GM12878 (cell line): ENCODE measurements at regions not wholly inside any gene's neighbourhood (a gene's known extent, or its start where the extent isn't known, plus 50 kb on each side); places are given as distances from the start of the nearest gene placed in this dataset.

Experiments used
- ATAC-seq: fragments of 200-7000 bp; cut with Tn5 transposase; 3 replicates; pipeline ENCODE4 v1.9.1; 2020; ENCODE audit warnings: mild to moderate bottlenecking, moderate library complexity
- BruUV-seq: library from RNA; stranded (reverse); fragments of 400-500 nt; replicated peaks from 2 replicates; lab custom pipeline; 2021; lab: Mats Ljungman, UMichigan
- CTCF ChIA-PET: fragments of 300-600 bp; sonication (Branson Sonifier 250); formaldehyde crosslinking; extraction: SDS; loops from one replicate; lab custom pipeline; 2021; ENCODE audit warnings: inconsistent platforms; lab: Yijun Ruan, JAX
- POLR2A ChIA-PET: fragments of 350-600 bp; formaldehyde crosslinking; extraction: SDS; loops from one replicate; lab custom pipeline; 2021; ENCODE audit warnings: inconsistent platforms; lab: Charles Lee
- RAD21 ChIA-PET: fragments of 300-600 bp; sonication (Branson Sonifier 250); formaldehyde crosslinking; loops from one replicate; lab custom pipeline; 2023; ENCODE audit warnings: antibody characterized with exemption; ENCODE audit not compliant: unreplicated experiment; lab: Charles Lee
- SMC1A ChIA-PET: fragments of 300-600 bp; sonication (Branson Sonifier 250); formaldehyde crosslinking; loops from one replicate; lab custom pipeline; 2023; ENCODE audit not compliant: unreplicated experiment, uncharacterized antibody; lab: Charles Lee
- DNase-seq: peaks from one replicate; pipeline ENCODE4 v3.0.0-alpha.2; 2011; ENCODE audit warnings: low read depth, low spot score
- FAIRE-seq: peaks from 3 replicates; lab custom pipeline; 2011; peaks lifted over from hg19 to GRCh38; lab: Jason Lieb, UNC
- H2AFZ ChIP-seq: 2 replicates; pipeline ENCODE4 v1.6.0; 2011; ENCODE audit warnings: low read depth, low read length, control low read depth; ENCODE audit not compliant: control insufficient read depth
- H3K27ac ChIP-seq: 2 replicates; pipeline ENCODE4 v1.5.1; 2011; ENCODE audit warnings: control low read depth; ENCODE audit not compliant: control insufficient read depth, insufficient read depth
- H3K27me3 ChIP-seq, 2 experiments: replicated peaks in 1 of 2; 2 replicates each; pipeline versions ENCODE4 v1.6.0 to v1.6.1; 2011; ENCODE audit warnings: low read length in 1 of 2; ENCODE audit not compliant: control insufficient read depth in 2 of 2, insufficient read depth in 2 of 2
- H3K36me3 ChIP-seq, 2 experiments: 2 replicates each; pipeline ENCODE4 v1.5.1; 2011; ENCODE audit warnings: low read length in 1 of 2; ENCODE audit not compliant: control insufficient read depth in 2 of 2, insufficient read depth in 2 of 2
- H3K4me1 ChIP-seq: 2 replicates; pipeline ENCODE4 v1.6.1; 2011; ENCODE audit warnings: mild to moderate bottlenecking, low read length, moderate library complexity, mixed read lengths; ENCODE audit not compliant: control insufficient read depth, insufficient read depth
- H3K4me2 ChIP-seq: 2 replicates; pipeline ENCODE4 v1.6.0; 2011; ENCODE audit warnings: control low read depth; ENCODE audit not compliant: control insufficient read depth, insufficient read depth
- H3K4me3 ChIP-seq: fragments of 200-600 bp; sonication (generic); 2 replicates; pipeline ENCODE4 v1.5.1; 2016
- H3K79me2 ChIP-seq: 2 replicates; pipeline ENCODE4 v1.6.0; 2011; ENCODE audit warnings: low read length; ENCODE audit not compliant: control insufficient read depth, insufficient read depth
- H3K9ac ChIP-seq: 2 replicates; pipeline ENCODE4 v1.8.0; 2011; ENCODE audit warnings: low read length, control low read depth, mixed read lengths; ENCODE audit not compliant: control insufficient read depth, insufficient read depth
- H3K9me3 ChIP-seq: replicated peaks from 3 replicates; pipeline ENCODE4 v1.5.1; 2011; ENCODE audit warnings: mild to moderate bottlenecking, low read length; ENCODE audit not compliant: control insufficient read depth, insufficient read depth
- H4K20me1 ChIP-seq: 2 replicates; pipeline ENCODE4 v1.6.0; 2011; ENCODE audit not compliant: control insufficient read depth, insufficient read depth
- BRCA1 ChIP-seq: IDR thresholded peaks from 2 replicates; pipeline ENCODE4 v1.6.1; 2011; ENCODE audit warnings: low read depth, low read length, improper control_type of control experiment
- EZH2 ChIP-seq: IDR thresholded peaks from 2 replicates; pipeline ENCODE4 v1.6.1; 2012; ENCODE audit warnings: low read depth, mild to moderate bottlenecking, control low read depth, inconsistent platforms, low read length, borderline replicate concordance; ENCODE audit not compliant: control insufficient read depth
- POU2F2 ChIP-seq: IDR thresholded peaks from 3 replicates; pipeline ENCODE4 v1.6.1; 2011; ENCODE audit warnings: low read depth, mild to moderate bottlenecking, low read length, borderline replicate concordance
- in situ Hi-C: fragments of 300-500 bp; cut with MboI; formaldehyde crosslinking; loops from 9 replicates; pipeline ENCODE4 v1.14.3; 2018; ENCODE audit warnings: mixed read lengths
- intact Hi-C: fragments of 100-400 bp; cut with micrococcal nuclease; formaldehyde crosslinking; loops from one replicate; pipeline ENCODE4 v1.14.2; 2022; ENCODE audit not compliant: unreplicated experiment
- TF ChIP-seq, protein P1 (sequence below): fragments of 450-650 bp; IDR thresholded peaks from 2 replicates; pipeline ENCODE4 v1.6.1; 2016; ENCODE audit warnings: mild to moderate bottlenecking
- TF ChIP-seq, protein P2 (sequence below): fragments of 450-650 bp; IDR thresholded peaks from 2 replicates; pipeline ENCODE4 v1.6.1; 2017; ENCODE audit warnings: antibody characterized with exemption, mild to moderate bottlenecking, moderate library complexity

DNA sequence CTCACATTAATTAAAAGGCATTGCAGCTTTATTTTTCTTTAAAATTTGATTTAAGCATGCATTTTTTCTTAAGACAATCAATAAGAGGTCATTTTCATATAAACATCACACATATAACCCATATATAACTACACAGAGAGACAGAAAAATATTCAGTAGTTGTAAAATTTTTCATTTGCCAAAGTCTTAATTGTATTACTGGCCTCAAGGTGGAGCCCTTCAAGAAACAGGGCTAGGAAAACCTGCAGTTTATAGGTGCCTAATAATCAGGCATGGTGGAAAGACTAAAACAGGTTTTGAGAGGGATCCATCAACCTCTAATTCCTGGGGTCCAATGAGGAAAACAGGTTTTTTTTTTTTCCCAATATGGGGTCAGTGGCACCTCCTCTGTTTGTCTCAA lies 71.3 kb upstream of the ZNF804A start:
- no peak for DNase-seq

More for the DNA sequence above, 71.3 kb upstream of the ZNF804A start:
- ChIA-PET SMC1A (no interaction called here), POLR2A (no interaction called here), CTCF (no interaction called here), RAD21 (no interaction called here)
- Histone ChIP-seq H3K79me2 (no peaks in the 10 kb centered on the region), H3K9me3 (peaks cover 2% of the 10 kb centered on the region; the same call in 1 of the 3 replicates), H3K4me2 (no peak overlapping the region), H3K4me3 (no peak overlapping the region), H3K27me3 (no peaks in the 10 kb centered on the region), H3K9ac (no peak overlapping the region), H4K20me1 (no peaks in the 10 kb centered on the region), H2AFZ (no peak overlapping the region), H3K36me3 (no peaks in the 10 kb centered on the region), H3K27ac (no peak overlapping the region), H3K4me1 (no peaks in the 10 kb centered on the region)
- no TSS peak for BruUV-seq
- in situ Hi-C loops: no loop called here
- ATAC-seq (no peak), FAIRE-seq (no peak)
- TF ChIP-seq EZH2 (no peak), POU2F2 (no peak), BRCA1 (no peak)
- TF ChIP-seq, protein P1, sequence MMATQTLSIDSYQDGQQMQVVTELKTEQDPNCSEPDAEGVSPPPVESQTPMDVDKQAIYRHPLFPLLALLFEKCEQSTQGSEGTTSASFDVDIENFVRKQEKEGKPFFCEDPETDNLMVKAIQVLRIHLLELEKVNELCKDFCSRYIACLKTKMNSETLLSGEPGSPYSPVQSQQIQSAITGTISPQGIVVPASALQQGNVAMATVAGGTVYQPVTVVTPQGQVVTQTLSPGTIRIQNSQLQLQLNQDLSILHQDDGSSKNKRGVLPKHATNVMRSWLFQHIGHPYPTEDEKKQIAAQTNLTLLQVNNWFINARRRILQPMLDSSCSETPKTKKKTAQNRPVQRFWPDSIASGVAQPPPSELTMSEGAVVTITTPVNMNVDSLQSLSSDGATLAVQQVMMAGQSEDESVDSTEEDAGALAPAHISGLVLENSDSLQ: no peak
- TF ChIP-seq, protein P2, sequence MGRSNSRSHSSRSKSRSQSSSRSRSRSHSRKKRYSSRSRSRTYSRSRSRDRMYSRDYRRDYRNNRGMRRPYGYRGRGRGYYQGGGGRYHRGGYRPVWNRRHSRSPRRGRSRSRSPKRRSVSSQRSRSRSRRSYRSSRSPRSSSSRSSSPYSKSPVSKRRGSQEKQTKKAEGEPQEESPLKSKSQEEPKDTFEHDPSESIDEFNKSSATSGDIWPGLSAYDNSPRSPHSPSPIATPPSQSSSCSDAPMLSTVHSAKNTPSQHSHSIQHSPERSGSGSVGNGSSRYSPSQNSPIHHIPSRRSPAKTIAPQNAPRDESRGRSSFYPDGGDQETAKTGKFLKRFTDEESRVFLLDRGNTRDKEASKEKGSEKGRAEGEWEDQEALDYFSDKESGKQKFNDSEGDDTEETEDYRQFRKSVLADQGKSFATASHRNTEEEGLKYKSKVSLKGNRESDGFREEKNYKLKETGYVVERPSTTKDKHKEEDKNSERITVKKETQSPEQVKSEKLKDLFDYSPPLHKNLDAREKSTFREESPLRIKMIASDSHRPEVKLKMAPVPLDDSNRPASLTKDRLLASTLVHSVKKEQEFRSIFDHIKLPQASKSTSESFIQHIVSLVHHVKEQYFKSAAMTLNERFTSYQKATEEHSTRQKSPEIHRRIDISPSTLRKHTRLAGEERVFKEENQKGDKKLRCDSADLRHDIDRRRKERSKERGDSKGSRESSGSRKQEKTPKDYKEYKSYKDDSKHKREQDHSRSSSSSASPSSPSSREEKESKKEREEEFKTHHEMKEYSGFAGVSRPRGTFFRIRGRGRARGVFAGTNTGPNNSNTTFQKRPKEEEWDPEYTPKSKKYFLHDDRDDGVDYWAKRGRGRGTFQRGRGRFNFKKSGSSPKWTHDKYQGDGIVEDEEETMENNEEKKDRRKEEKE: no peak
- intact Hi-C loops: no loop called here
